ENCODE measurements at regions not wholly inside any gene's neighbourhood (a gene's known extent, or its start where the extent isn't known, plus 50 kb on each side); places are given as distances from the start of the nearest gene placed in this dataset.

DNA sequence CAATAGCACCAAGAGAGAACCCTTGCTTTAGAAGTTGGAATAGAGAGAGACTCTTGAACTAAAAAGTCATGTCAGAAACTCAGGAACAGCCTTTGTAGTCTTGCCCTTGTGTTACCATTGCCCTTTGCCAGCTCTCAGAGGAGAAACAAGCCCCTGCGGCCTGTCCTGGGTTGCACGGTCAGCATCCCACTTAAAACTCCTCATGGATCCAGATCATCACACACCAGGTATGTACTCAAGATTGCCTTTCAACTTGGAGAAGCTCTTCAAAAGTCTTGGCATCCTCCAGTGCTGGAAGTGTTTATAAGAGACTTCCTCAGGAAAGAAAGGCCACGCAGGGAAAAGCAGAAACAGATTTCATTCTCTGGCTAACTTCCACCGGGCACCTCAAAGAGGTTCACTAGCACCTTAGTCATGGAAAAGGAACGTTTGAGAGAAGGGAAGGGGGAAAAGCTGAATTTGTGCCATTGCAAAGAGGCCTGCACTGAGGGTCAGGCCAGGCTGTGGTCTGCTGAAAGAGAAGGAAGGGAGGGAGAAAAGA lies 594.2 kb downstream of the MED13L start:
- peak; percentile 81 to 87 for DNase-seq
- Histone ChIP-seq H3K27me3 (no peaks in the 10 kb centered on the region), H3K36me3 (no peaks in the 10 kb centered on the region), H3K27ac (no peak overlapping the region), H3K4me3 (replicated peaks in 1 of 3) (no peak overlapping the region), H3K9me3 (no peaks in the 10 kb centered on the region), H3K4me1 (peaks cover 17 to 19% of the 10 kb centered on the region in 2 donors)
- intact Hi-C loops (cut with DNase I): no loop called here
- TF ChIP-seq, protein P1, sequence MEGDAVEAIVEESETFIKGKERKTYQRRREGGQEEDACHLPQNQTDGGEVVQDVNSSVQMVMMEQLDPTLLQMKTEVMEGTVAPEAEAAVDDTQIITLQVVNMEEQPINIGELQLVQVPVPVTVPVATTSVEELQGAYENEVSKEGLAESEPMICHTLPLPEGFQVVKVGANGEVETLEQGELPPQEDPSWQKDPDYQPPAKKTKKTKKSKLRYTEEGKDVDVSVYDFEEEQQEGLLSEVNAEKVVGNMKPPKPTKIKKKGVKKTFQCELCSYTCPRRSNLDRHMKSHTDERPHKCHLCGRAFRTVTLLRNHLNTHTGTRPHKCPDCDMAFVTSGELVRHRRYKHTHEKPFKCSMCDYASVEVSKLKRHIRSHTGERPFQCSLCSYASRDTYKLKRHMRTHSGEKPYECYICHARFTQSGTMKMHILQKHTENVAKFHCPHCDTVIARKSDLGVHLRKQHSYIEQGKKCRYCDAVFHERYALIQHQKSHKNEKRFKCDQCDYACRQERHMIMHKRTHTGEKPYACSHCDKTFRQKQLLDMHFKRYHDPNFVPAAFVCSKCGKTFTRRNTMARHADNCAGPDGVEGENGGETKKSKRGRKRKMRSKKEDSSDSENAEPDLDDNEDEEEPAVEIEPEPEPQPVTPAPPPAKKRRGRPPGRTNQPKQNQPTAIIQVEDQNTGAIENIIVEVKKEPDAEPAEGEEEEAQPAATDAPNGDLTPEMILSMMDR (IDR thresholded peaks at IDR 0.05): no peak
- TF ChIP-seq POLR2A (IDR thresholded peaks at IDR 0.05): no peak
- WGBS, 2 donors: 16 to 20% methylated on average over 5 of the region's 5 CpGs

DNA sequence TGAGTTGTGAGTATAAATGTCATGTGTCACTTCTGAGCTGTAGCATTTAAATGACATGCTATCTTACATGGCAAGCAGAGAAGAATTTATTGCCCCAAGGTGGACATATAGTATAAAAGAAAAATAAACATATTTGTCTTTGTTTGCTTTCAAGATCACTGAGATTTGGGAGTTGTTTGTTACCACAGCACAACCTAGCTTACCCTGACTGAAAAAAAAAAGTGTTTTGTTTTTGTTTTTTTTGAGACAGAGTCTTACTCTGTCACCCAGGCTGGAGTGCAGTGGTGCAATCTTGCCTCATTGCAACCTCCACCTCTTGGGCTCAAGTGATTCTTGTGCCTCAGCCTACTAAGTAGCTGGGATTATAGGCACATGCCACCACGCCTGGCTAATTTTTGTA lies 596.5 kb downstream of the MED13L start:
- TF ChIP-seq, protein P1 (IDR thresholded peaks at IDR 0.05): no peak
- TF ChIP-seq POLR2A (IDR thresholded peaks at IDR 0.05): no peak
- no peaks in the 10 kb centered on the region for H3K36me3 ChIP-seq
- no peaks in the 10 kb centered on the region for H3K27me3 ChIP-seq
- WGBS, 2 donors: 92 to 95% methylated on average over 1 of the region's 1 CpG
- intact Hi-C loops (cut with DNase I): no loop called here
- H3K4me3 ChIP-seq (replicated peaks in 1 of 3): no peak overlapping the region
- DNase-seq: no peak
- H3K4me1 ChIP-seq: peaks cover 17 to 19% of the 10 kb centered on the region in 2 donors
- no peak overlapping the region for H3K27ac ChIP-seq
- H3K9me3 ChIP-seq: no peaks in the 10 kb centered on the region

DNA sequence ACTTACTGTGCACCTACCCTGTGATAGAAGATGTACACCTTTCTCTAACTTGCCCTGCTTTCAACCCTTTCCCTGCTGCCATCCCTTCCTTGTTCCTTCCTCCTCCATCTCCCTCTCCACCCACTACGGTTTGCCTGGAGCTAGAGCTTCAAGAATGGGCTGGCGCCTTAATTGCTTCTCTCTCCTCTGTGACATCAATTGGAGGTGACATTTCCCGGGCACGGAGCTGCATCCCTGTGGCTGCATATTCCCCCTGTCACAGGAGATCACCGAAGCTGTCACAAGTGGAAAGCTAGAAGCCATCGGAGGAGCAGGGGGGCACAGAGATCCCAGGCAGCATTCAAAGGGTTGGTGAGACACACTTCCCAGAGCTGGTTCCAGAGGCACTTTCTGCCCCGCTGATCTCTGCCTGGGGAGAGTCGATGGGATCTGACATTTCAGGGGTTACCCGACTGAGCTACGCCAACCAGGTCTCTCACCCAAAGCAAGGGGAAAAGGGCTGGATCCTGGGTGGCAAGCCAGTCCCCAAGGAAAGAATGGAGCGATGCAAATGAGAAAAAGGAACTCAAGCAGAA lies 604.9 kb downstream of the MED13L start:
- Histone ChIP-seq H3K4me3 (replicated peaks in 1 of 3) (no peak overlapping the region), H3K4me1 (no peaks in the 10 kb centered on the region), H3K9me3 (no peaks in the 10 kb centered on the region), H3K36me3 (no peaks in the 10 kb centered on the region), H3K27me3 (no peaks in the 10 kb centered on the region), H3K27ac (no peak overlapping the region)
- no peak for TF ChIP-seq POLR2A (IDR thresholded peaks at IDR 0.05)
- intact Hi-C loops (cut with DNase I): no loop called here
- DNase-seq: no peak
- WGBS, 2 donors: 90% methylated on average over 11 of the region's 11 CpGs

DNA sequence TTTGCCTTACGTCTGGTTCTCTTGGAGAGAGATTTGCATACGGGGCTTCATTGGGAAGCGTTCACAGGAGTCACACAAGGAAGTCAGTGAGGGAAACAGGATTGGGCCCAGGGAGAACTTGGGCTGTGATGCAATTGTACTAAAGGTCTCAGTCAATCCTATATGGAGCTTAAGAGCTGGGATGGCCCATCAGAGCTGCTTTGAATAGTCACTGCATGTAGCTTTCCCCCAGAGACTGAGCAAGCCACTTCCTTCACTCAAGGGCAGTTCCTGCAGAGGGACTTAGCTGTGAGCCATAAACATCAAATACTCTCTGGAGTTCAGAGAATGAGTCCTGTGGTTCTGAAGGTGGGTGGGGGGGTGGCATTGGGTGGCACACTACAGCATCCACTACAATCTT lies 605.4 kb downstream of the MED13L start:
- H3K36me3 ChIP-seq: no peaks in the 10 kb centered on the region
- H3K4me3 ChIP-seq (replicated peaks in 1 of 3): no peak overlapping the region
- no peak overlapping the region for H3K27ac ChIP-seq
- no peaks in the 10 kb centered on the region for H3K4me1 ChIP-seq
- TF ChIP-seq, protein P1 (IDR thresholded peaks at IDR 0.05): no peak
- no peak for TF ChIP-seq POLR2A (IDR thresholded peaks at IDR 0.05)
- DNase-seq: no peak
- no peaks in the 10 kb centered on the region for H3K27me3 ChIP-seq
- WGBS, 2 donors: 67 to 83% methylated on average over 3 of the region's 3 CpGs
- no peaks in the 10 kb centered on the region for H3K9me3 ChIP-seq
- intact Hi-C loops (cut with DNase I): no loop called here

DNA sequence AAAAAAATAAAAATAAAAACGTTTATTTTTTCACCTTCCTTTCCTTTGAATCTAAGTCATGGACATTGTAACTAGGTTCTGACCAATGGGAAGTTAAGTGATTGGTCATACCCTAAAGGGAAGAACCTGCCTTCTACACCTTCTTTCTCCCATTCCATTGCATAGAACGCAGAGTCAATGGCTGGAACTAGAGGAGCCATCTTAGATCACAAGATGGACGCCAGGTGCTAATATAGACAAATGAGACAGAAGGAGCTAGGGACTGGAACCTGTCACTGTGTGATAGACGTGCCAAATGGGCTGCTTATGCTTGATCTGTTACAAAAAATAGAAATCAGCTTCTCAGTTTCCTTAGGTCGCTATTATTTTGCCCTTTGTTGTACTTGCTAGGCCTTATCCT lies 606.6 kb downstream of the MED13L start:
- no peak for DNase-seq
- WGBS, 2 donors: 85 to 89% methylated on average over 5 of the region's 5 CpGs
- no peaks in the 10 kb centered on the region for H3K27me3 ChIP-seq
- H3K36me3 ChIP-seq: no peaks in the 10 kb centered on the region
- TF ChIP-seq POLR2A (IDR thresholded peaks at IDR 0.05): no peak
- TF ChIP-seq, protein P1 (IDR thresholded peaks at IDR 0.05): no peak
- no peaks in the 10 kb centered on the region for H3K9me3 ChIP-seq
- no peak overlapping the region for H3K27ac ChIP-seq
- H3K4me3 ChIP-seq (replicated peaks in 1 of 3): no peak overlapping the region
- H3K4me1 ChIP-seq: no peaks in the 10 kb centered on the region
- intact Hi-C loops (cut with DNase I): no loop called here

All from thyroid gland (tissue), 4 donors.